AG04450 (cell line): ENCODE measurements at regions not wholly inside any gene's neighbourhood (a gene's known extent, or its start where the extent isn't known, plus 50 kb on each side); places are given as distances from the start of the nearest gene placed in this dataset.

ENCODE experiments used
- CTCF ChIA-PET: fragments of 300-600, 350-600 bp; formaldehyde crosslinking; extraction: SDS; loops from one replicate; lab custom pipeline; 2022; ENCODE audit warnings: antibody characterized with exemption, inconsistent platforms; lab: Charles Lee
- POLR2A ChIA-PET: fragments of 350-600 bp; formaldehyde crosslinking; extraction: SDS; loops from one replicate; lab custom pipeline; 2021; ENCODE audit warnings: antibody characterized with exemption, inconsistent platforms; lab: Yijun Ruan, JAX
- DNase-seq: peaks from one replicate; pipeline ENCODE4 v3.0.0-alpha.2; 2011; ENCODE audit warnings: low read depth, low spot score
- H3K27ac ChIP-seq: one replicate; pipeline ENCODE4 v1.5.1; 2012; ENCODE audit warnings: low read depth, low read length, control low read depth
- H3K27me3 ChIP-seq: one replicate; pipeline ENCODE4 v1.6.0; 2012; ENCODE audit warnings: low read length; ENCODE audit not compliant: control insufficient read depth, insufficient read depth
- H3K4me3 ChIP-seq: 2 replicates; pipeline ENCODE4 v1.5.1; 2011; ENCODE audit warnings: mild to moderate bottlenecking, low read depth, low read length, control low read depth
- H3K9me3 ChIP-seq: 2 replicates; pipeline ENCODE4 v1.5.1; 2012; ENCODE audit warnings: low read length; ENCODE audit not compliant: control insufficient read depth, insufficient read depth
- CTCF ChIP-seq: IDR thresholded peaks from 2 replicates; pipeline ENCODE4 v1.5.1; 2011; ENCODE audit warnings: low read depth, low read length, control low read depth, inconsistent platforms

GRCh38 chr10:105973360-105973759 is 1191.1 kb downstream of the SORCS1 start:
- DNase-seq, result no peak
- ChIA-PET CTCF (interaction anchor here (1.1 kb wide), 1 partner anchor 19 kb away, joined by 3 read pairs; no protein-coding TSS in a partner anchor), POLR2A (no interaction called here)
- Histone ChIP-seq H3K27ac (no peak overlapping the region), H3K4me3 (no peak overlapping the region), H3K27me3 (no peaks in the 10 kb centered on the region), H3K9me3 (no peaks in the 10 kb centered on the region)
- no peak for TF ChIP-seq CTCF

GRCh38 chr10:105971460-105971859 is 1193.0 kb downstream of the SORCS1 start:
- no peak for TF ChIP-seq CTCF
- H3K9me3 ChIP-seq, result no peaks in the 10 kb centered on the region
- H3K27ac ChIP-seq, result no peak overlapping the region
- ChIA-PET POLR2A (no interaction called here), CTCF (no interaction called here)
- H3K4me3 ChIP-seq, result no peak overlapping the region
- no peaks in the 10 kb centered on the region for H3K27me3 ChIP-seq
- DNase-seq, result no peak

- ChIA-PET POLR2A (no interaction called here), CTCF (no interaction called here)
- DNase-seq, result no peak
- Histone ChIP-seq H3K4me3 (no peak overlapping the region), H3K27ac (no peak overlapping the region), H3K27me3 (no peaks in the 10 kb centered on the region), H3K9me3 (no peaks in the 10 kb centered on the region)
- TF ChIP-seq CTCF, result no peak
These were observed 1194.6 kb downstream of the SORCS1 start for GRCh38 chr10:105969884-105970377.

GRCh38 chr10:105968666-105969065 is 1195.8 kb downstream of the SORCS1 start:
- POLR2A ChIA-PET, result no interaction called here
- CTCF ChIA-PET, result no interaction called here
- Histone ChIP-seq H3K27ac (no peak overlapping the region), H3K4me3 (no peak overlapping the region), H3K27me3 (no peaks in the 10 kb centered on the region), H3K9me3 (no peaks in the 10 kb centered on the region)
- TF ChIP-seq CTCF, result no peak
- DNase-seq, result no peak

GRCh38 chr10:105967256-105967655 is 1197.2 kb downstream of the SORCS1 start:
- no peak overlapping the region for H3K4me3 ChIP-seq
- ChIA-PET POLR2A (no interaction called here), CTCF (no interaction called here)
- H3K27ac ChIP-seq, result no peak overlapping the region
- no peaks in the 10 kb centered on the region for H3K27me3 ChIP-seq
- DNase-seq, result no peak
- H3K9me3 ChIP-seq, result no peaks in the 10 kb centered on the region
- no peak for TF ChIP-seq CTCF
